22Rv1 (cell line): ENCODE measurements at regions not wholly inside any gene's neighbourhood (a gene's known extent, or its start where the extent isn't known, plus 50 kb on each side); places are given as distances from the start of the nearest gene placed in this dataset.

Experiments used
- H3K27ac ChIP-seq: fragments of 450-650 bp; 2 replicates; pipeline ENCODE4 v1.5.1; 2017
- CTCF ChIP-seq: fragments of 450-650 bp; IDR thresholded peaks from 2 replicates; pipeline ENCODE4 v1.5.1; 2017; ENCODE audit warnings: mild to moderate bottlenecking
- ZFX ChIP-seq: fragments of 450-650 bp; IDR thresholded peaks from 2 replicates; pipeline ENCODE4 v1.6.1; 2017; ENCODE audit warnings: antibody characterized with exemption, borderline replicate concordance

DNA sequence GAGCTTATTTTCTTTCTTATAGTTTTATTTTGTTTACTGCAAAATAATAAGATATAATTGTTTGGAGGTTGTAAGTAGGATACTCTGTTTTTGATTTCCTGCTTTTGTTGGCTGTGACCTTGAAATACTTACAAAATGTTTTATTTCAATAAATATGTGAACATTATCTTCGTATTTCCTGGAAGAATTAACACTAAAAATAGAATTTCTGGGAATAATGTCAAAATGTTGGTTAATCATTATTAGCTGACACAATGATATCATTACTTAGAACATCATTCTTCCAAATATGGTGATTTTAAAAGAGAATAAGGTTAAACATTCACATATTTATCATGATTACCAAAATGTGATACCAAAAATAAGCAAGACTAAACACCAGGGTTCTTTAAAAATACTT is 1148.6 kb upstream of the PRR20A start:
- no peak overlapping the region for H3K27ac ChIP-seq
- TF ChIP-seq CTCF (no peak), ZFX (no peak)

- H3K27ac ChIP-seq: no peak overlapping the region
- no peak for TF ChIP-seq ZFX
- peak; percentile 66 for TF ChIP-seq CTCF
These were observed 1141.0 kb upstream of the PRR20A start for GRCh38 chr13:55999709-56000108.

DNA sequence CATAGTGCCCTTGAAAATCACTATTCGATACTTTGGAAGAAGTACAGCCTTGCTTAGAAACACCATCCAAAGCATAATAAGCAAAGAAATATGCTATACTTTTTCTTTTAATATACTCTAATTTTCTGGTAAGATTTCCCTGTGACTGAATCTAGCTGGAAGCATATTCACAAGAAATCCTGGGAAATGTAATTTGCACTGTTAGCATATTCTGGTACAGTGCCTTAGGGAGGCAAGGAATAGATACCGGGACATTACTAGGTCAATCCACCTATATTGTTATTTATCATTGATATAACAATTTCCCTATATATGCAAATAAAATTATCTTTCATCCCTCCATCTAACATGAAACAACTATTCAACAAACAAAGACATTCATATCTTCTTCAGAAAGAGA is 1131.3 kb upstream of the PRR20A start:
- TF ChIP-seq CTCF (no peak), ZFX (no peak)
- H3K27ac ChIP-seq: no peak overlapping the region

DNA sequence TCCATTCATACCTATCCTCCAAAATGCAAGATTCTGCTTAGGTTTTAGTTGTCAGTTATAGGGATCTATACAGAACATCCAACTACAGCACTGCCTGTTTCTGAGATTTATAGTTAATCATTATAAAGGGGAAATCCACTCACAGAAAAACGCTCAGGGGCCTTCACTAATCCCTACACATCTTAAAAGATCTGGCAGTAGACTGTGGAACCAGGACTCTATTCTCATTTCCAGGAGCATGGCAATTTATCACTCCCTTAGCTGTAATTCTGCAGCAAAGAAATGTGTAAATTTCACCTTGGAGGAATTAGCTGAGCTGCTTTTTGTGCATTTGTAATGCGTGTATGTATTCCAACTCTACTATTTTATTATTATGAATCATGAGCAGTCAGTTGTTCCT is 1128.1 kb upstream of the PRR20A start:
- no peak overlapping the region for H3K27ac ChIP-seq
- no peak for TF ChIP-seq CTCF
- no peak for TF ChIP-seq ZFX

DNA sequence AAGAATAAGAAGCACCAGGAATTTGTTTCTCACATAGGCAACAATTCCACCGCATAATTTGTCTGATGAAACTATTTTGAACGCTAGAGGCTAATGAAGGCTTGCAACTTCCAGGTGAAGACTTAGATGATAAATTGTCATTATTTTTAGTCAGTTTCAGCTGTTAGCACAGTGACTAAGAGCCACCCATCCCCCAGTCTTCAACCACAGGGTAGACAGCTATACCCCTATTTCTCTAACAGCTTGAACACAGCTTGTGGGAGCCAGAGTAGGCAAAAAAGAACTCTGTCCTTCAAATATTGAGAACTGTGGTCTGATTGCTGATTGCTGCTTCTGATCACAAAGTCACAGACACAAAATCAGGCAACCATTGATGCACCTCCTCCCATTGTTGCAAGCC is 1124.8 kb upstream of the PRR20A start:
- no peak for TF ChIP-seq ZFX
- no peak overlapping the region for H3K27ac ChIP-seq

DNA sequence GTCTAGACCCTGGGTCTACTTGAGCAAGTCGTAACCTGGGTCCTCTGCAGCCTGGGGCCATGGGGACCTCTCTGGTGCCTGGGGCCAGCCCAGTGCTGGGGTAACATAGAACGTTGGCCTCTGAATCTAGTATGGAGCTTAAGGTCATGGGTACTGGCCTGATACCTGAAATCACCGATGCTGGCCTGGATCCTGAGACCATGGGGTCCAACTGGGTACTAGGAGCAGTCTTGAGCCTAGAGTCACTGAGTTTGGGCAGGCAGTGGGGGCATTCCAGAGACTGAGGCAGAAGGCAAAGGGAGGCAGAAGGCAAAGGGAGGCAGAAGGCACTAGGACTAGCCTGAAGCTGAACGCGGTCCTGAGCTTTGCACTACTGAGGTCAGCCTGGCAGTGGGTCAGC is 1121.1 kb upstream of the PRR20A start:
- no peak overlapping the region for H3K27ac ChIP-seq
- TF ChIP-seq CTCF (no peak), ZFX (no peak)

- H3K27ac ChIP-seq: no peak overlapping the region
- no peak for TF ChIP-seq CTCF
- no peak for TF ChIP-seq ZFX
These were observed 1120.3 kb upstream of the PRR20A start for GRCh38 chr13:56020425-56020824.

GRCh38 chr13:56039992-56040391 is 1100.7 kb upstream of the PRR20A start:
- no peak for TF ChIP-seq CTCF
- no peak for TF ChIP-seq ZFX

More at GRCh38 chr13:56039992-56040391, 1100.7 kb upstream of the PRR20A start:
- no peak overlapping the region for H3K27ac ChIP-seq
